Ovary (tissue), 7 donors: ENCODE measurements at regions not wholly inside any gene's neighbourhood (a gene's known extent, or its start where the extent isn't known, plus 50 kb on each side); places are given as distances from the start of the nearest gene placed in this dataset.

Source experiments
- DNase-seq, 5 donors: peaks; one replicate each; pipeline ENCODE4 v3.0.0-alpha.2; 2019 to 2020
- H3K27ac ChIP-seq, 2 donors: fragments of 200-600 bp; one replicate each; pipeline versions ENCODE4 v1.5.1 to v1.8.0; 2019 to 2022
- H3K27me3 ChIP-seq: fragments of 200-600 bp; one replicate; pipeline ENCODE4 v1.8.0; 2022
- H3K36me3 ChIP-seq: fragments of 200-600 bp; sonication (generic); one replicate; pipeline ENCODE4 v1.5.1; 2019
- H3K4me1 ChIP-seq: one replicate; pipeline ENCODE4 v1.8.1; 2013; ENCODE audit warnings: mild to moderate bottlenecking, moderate library complexity; ENCODE audit not compliant: insufficient read depth
- H3K4me3 ChIP-seq: fragments of 200-600 bp; sonication (generic); one replicate; pipeline ENCODE4 v1.5.1; 2017
- H3K9me3 ChIP-seq, 2 donors: fragments of 200-600 bp in 1 of 2; sonication (generic) in 1 of 2; one replicate each; pipeline versions ENCODE4 v1.5.1 to v1.8.1; 2013 to 2019; ENCODE audit warnings: mild to moderate bottlenecking in 1 of 2, moderate library complexity in 1 of 2
- CTCF ChIP-seq, 3 donors: fragments of 450-650 bp in 2 of 3; fragments of 200-600 bp in 1 of 3; IDR thresholded peaks; one replicate each; pipeline versions ENCODE4 v1.5.1 to v1.8.0; 2016 to 2022; ENCODE audit warnings: antibody characterized with exemption in 3 of 3, mild to moderate bottlenecking in 1 of 3
- EP300 ChIP-seq: sonication (generic); formaldehyde crosslinking; IDR thresholded peaks from one replicate; pipeline ENCODE4 v1.6.1; 2017; ENCODE audit warnings: antibody characterized with exemption
- POLR2A ChIP-seq: fragments of 450-650 bp; IDR thresholded peaks from one replicate; pipeline ENCODE4 v1.6.1; 2017; ENCODE audit warnings: antibody characterized with exemption, mild to moderate bottlenecking, moderate library complexity
- WGBS, 3 donors: extraction: QIAGEN DNeasy Blood & Tissue Kit in 1 of 3; methylation state at CpG; one replicate each; pipeline versions ENCODE4 v1.1.5 to v1.1.7; 2013 to 2017; 5-methylcytosine and 5-hydroxymethylcytosine counted together
- intact Hi-C, 4 donors: fragments of 100-400 bp; cut with DNase I; formaldehyde crosslinking; loops; one replicate each; pipeline versions ENCODE4 v1.11.0 to v1.15.1; 2022 to 2023
- donor health status: DM: no; HTN: no; CAD: no; lungs with moderate emphysema.
- donor health status: DM: no; HTN: no; CAD: no.
- donor health status: Bipolar disorder and iron deficiency.
- donor health status: DM: no; HTN: no; CAD: no.
- donor health status: DM: yes; HTN: yes; CAD: no.

- intact Hi-C loops, result no loop called here
- Histone ChIP-seq H3K27me3 (no peaks in the 10 kb centered on the region), H3K4me1 (no peaks in the 10 kb centered on the region), H3K9me3 (no peaks in the 10 kb centered on the region), H3K36me3 (no peaks in the 10 kb centered on the region), H3K27ac (no peak overlapping the region), H3K4me3 (no peak overlapping the region)
- 12 to 18% (median 12%) methylated on average over 3 of the region's 3 CpGs for WGBS, 3 donors
- no peak for DNase-seq
- TF ChIP-seq CTCF (IDR thresholded peaks at IDR 0.05), result no peak
- no peak for TF ChIP-seq EP300
- TF ChIP-seq POLR2A, result no peak
These were observed 83.1 kb upstream of the GLRA1 start for GRCh38 chr5:152007653-152008335.

- no peak overlapping the region for H3K4me3 ChIP-seq
- WGBS, 3 donors, result 83 to 90% (median 89%) methylated on average over 13 of the region's 13 CpGs
- DNase-seq, result no peak
- no peaks in the 10 kb centered on the region for H3K9me3 ChIP-seq
- H3K4me1 ChIP-seq, result no peaks in the 10 kb centered on the region
- intact Hi-C loops, result no loop called here
- TF ChIP-seq EP300 (no peak), CTCF (IDR thresholded peaks at IDR 0.05) (no peak)
- H3K27ac ChIP-seq, result no peak overlapping the region
- no peaks in the 10 kb centered on the region for H3K36me3 ChIP-seq
- H3K27me3 ChIP-seq, result no peaks in the 10 kb centered on the region
These were observed 79.4 kb upstream of the GLRA1 start for GRCh38 chr5:152004095-152004494.
